Endothelial cell of umbilical vein (primary cell): ENCODE measurements at regions not wholly inside any gene's neighbourhood (a gene's known extent, or its start where the extent isn't known, plus 50 kb on each side); places are given as distances from the start of the nearest gene placed in this dataset.

ENCODE experiments used
- BruUV-seq: library from RNA; stranded (reverse); fragments of 400-500 nt; replicated peaks from 2 replicates; lab custom pipeline; 2021; lab: Mats Ljungman, UMichigan
- CTCF ChIA-PET: fragments of 300-600, 350-600 bp; sonication (Branson Sonifier 250); formaldehyde crosslinking; loops from one replicate; lab custom pipeline; 2021; ENCODE audit warnings: antibody characterized with exemption, inconsistent platforms; lab: Charles Lee
- POLR2A ChIA-PET: fragments of 300-600, 350-600 bp; sonication (Branson Sonifier 250); formaldehyde crosslinking; loops from one replicate; lab custom pipeline; 2021; ENCODE audit warnings: antibody characterized with exemption, inconsistent platforms; lab: Charles Lee
- DNase-seq: peaks from one replicate; pipeline ENCODE4 v3.0.0-alpha.2; 2011; ENCODE audit warnings: low read depth, low spot score
- FAIRE-seq: peaks from 2 replicates; lab custom pipeline; 2011; peaks lifted over from hg19 to GRCh38; lab: Jason Lieb, UNC
- H2AFZ ChIP-seq: 2 replicates; pipeline ENCODE4 v1.6.0; 2012; ENCODE audit warnings: low read depth, low read length, control low read depth, inconsistent platforms
- H3K27ac ChIP-seq: 2 replicates; pipeline ENCODE4 v1.5.1; 2011; ENCODE audit warnings: low read depth, mild to moderate bottlenecking, control low read depth, low read length, moderate library complexity; ENCODE audit not compliant: insufficient read depth
- H3K27me3 ChIP-seq, 2 experiments: 2 replicates each; pipeline versions ENCODE4 v1.6.0 to v1.6.1; 2011; ENCODE audit warnings: low read length in 2 of 2, mixed read lengths in 1 of 2; ENCODE audit not compliant: control insufficient read depth in 2 of 2, insufficient read depth in 2 of 2
- H3K36me3 ChIP-seq, 2 experiments: 2 replicates in 1 of 2; 3 replicates in 1 of 2; pipeline ENCODE4 v1.5.1; 2011; ENCODE audit warnings: low read length in 2 of 2, mild to moderate bottlenecking in 1 of 2, moderate library complexity in 1 of 2; ENCODE audit not compliant: control insufficient read depth in 2 of 2, insufficient read depth in 2 of 2; ENCODE audit errors: extremely low read depth in 1 of 2
- H3K4me1 ChIP-seq: 3 replicates; pipeline ENCODE4 v1.5.1; 2011; ENCODE audit warnings: mild to moderate bottlenecking, low read length; ENCODE audit not compliant: control insufficient read depth, insufficient read depth; ENCODE audit errors: extremely low read depth
- H3K4me2 ChIP-seq: 2 replicates; pipeline ENCODE4 v1.6.1; 2011; ENCODE audit warnings: low read length, control low read depth, mixed read lengths; ENCODE audit not compliant: insufficient read depth
- H3K4me3 ChIP-seq, 3 experiments: fragments of 200-600 bp in 1 of 3; sonication (generic), shearing (Covaris generic) in 1 of 3; replicated peaks in 1 of 3; 2 replicates each; pipeline ENCODE4 v1.5.1; 2011 to 2016; ENCODE audit warnings: control low read depth in 3 of 3, low read length in 3 of 3, mild to moderate bottlenecking in 2 of 3, inconsistent platforms in 1 of 3, low read depth in 1 of 3, moderate library complexity in 1 of 3; ENCODE audit not compliant: insufficient read depth in 1 of 3
- H3K79me2 ChIP-seq: 2 replicates; pipeline ENCODE4 v1.6.0; 2012; ENCODE audit warnings: low read length, inconsistent platforms; ENCODE audit not compliant: control insufficient read depth, insufficient read depth
- H3K9ac ChIP-seq: replicated peaks from 2 replicates; pipeline ENCODE3; 2011; ENCODE audit warnings: low read length, control low read depth; ENCODE audit not compliant: insufficient read depth; ENCODE audit errors: extremely low read depth
- H3K9me1 ChIP-seq: replicated peaks from 3 replicates; pipeline ENCODE4 v1.6.0; 2011; ENCODE audit warnings: mild to moderate bottlenecking, low read length; ENCODE audit not compliant: control insufficient read depth, insufficient read depth; ENCODE audit errors: extremely low read depth
- H3K9me3 ChIP-seq: replicated peaks from 2 replicates; pipeline ENCODE4 v1.5.1; 2012; ENCODE audit warnings: low read length, inconsistent platforms; ENCODE audit not compliant: control insufficient read depth, insufficient read depth
- H4K20me1 ChIP-seq: replicated peaks from 2 replicates; pipeline ENCODE3; 2011; ENCODE audit warnings: mild to moderate bottlenecking, low read length; ENCODE audit not compliant: control insufficient read depth, insufficient read depth; ENCODE audit errors: extremely low read depth
- CTCF ChIP-seq, 2 donors: IDR thresholded peaks; 1 replicate in 1 of 2; 2 replicates in 1 of 2; pipeline ENCODE4 v1.5.1; 2011; ENCODE audit warnings: low read length in 2 of 2, mild to moderate bottlenecking in 2 of 2, moderate library complexity in 2 of 2, control low read depth in 1 of 2, inconsistent platforms in 1 of 2, low read depth in 1 of 2; ENCODE audit not compliant: insufficient read depth in 1 of 2; ENCODE audit errors: extremely low read depth in 1 of 2
- EZH2 ChIP-seq: IDR thresholded peaks from 2 replicates; pipeline ENCODE4 v1.6.1; 2012; ENCODE audit warnings: borderline replicate concordance, low read depth, mild to moderate bottlenecking, moderate library complexity, low read length, inconsistent platforms; ENCODE audit not compliant: severe bottlenecking
- FOS ChIP-seq: IDR thresholded peaks from 2 replicates; pipeline ENCODE4 v1.6.1; 2011; ENCODE audit warnings: mild to moderate bottlenecking, low read length, moderate library complexity, borderline replicate concordance; ENCODE audit not compliant: insufficient read depth
- JUN ChIP-seq: IDR thresholded peaks from 2 replicates; pipeline ENCODE4 v1.6.1; 2011; ENCODE audit warnings: borderline replicate concordance, low read depth; ENCODE audit not compliant: insufficient read length, insufficient read depth
- MAX ChIP-seq: IDR thresholded peaks from 2 replicates; pipeline ENCODE4 v1.6.1; 2011; ENCODE audit not compliant: insufficient read depth, insufficient read length
- MYC ChIP-seq: IDR thresholded peaks from one replicate; pipeline ENCODE4 v1.6.1; 2011; ENCODE audit warnings: mild to moderate bottlenecking, low read depth, low read length
- POLR2A ChIP-seq: IDR thresholded peaks from 2 replicates; pipeline ENCODE4 v1.6.1; 2012; ENCODE audit warnings: low read depth, mild to moderate bottlenecking, control low read depth, low read length
- dilution Hi-C: fragments of 300-500 bp; cut with MboI; formaldehyde crosslinking; loops from one replicate; pipeline ENCODE4 v1.15.0; 2019; ENCODE audit warnings: low sequenced_read_pairs; ENCODE audit not compliant: extremely low pct_ligation_motif_present
- intact Hi-C: fragments of 100-400 bp; cut with micrococcal nuclease; formaldehyde crosslinking; loops from one replicate; pipeline ENCODE4 v1.10.0; 2022

- dilution Hi-C loops: no loop called here
- TF ChIP-seq MAX (no peak), CTCF (IDR thresholded peaks at IDR 0.05; ENCODE audit: extremely low read depth in 1 of 2, insufficient read depth in 1 of 2, low read depth in 1 of 2, low read length in 2 of 2) (no peak), FOS (no peak), EZH2 (no peak), JUN (no peak), MYC (no peak), POLR2A (no peak)
- H3K9ac ChIP-seq: no peak overlapping the region
Measured at GRCh38 chr14:66072190-66073084, 413.7 kb upstream of the CCDC196 start.

More at GRCh38 chr14:66072190-66073084, 413.7 kb upstream of the CCDC196 start:
- ChIA-PET POLR2A (no interaction called here), CTCF (interaction anchor here (0.8 to 2.5 kb wide), 4 partner anchors 14 to 908 kb away, joined by 3 to 19 read pairs (median 8); no protein-coding TSS in a partner anchor)
- H3K27ac ChIP-seq: no peak overlapping the region
- no peaks in the 10 kb centered on the region for H3K9me3 ChIP-seq
- intact Hi-C loops: no loop called here
- no TSS peak for BruUV-seq
- no peak overlapping the region for H2AFZ ChIP-seq
- DNase-seq (no peak), FAIRE-seq (no peak)
- H3K4me2 ChIP-seq: no peak overlapping the region
- no peaks in the 10 kb centered on the region for H3K36me3 ChIP-seq
- H3K9me1 ChIP-seq: no peaks in the 10 kb centered on the region
- H3K4me1 ChIP-seq: no peaks in the 10 kb centered on the region
- H3K4me3 ChIP-seq: no peak overlapping the region
- no peaks in the 10 kb centered on the region for H3K79me2 ChIP-seq
- peaks cover 3 to 6% of the 10 kb centered on the region in 2 experiments for H3K27me3 ChIP-seq
- no peaks in the 10 kb centered on the region for H4K20me1 ChIP-seq
